Fibroblast of skin of abdomen (primary cell): ENCODE measurements at regions not wholly inside any gene's neighbourhood (a gene's known extent, or its start where the extent isn't known, plus 50 kb on each side); places are given as distances from the start of the nearest gene placed in this dataset.

Experiments
- DNase-seq: peaks from one replicate; pipeline ENCODE4 v3.0.0-alpha.2; 2013

DNA sequence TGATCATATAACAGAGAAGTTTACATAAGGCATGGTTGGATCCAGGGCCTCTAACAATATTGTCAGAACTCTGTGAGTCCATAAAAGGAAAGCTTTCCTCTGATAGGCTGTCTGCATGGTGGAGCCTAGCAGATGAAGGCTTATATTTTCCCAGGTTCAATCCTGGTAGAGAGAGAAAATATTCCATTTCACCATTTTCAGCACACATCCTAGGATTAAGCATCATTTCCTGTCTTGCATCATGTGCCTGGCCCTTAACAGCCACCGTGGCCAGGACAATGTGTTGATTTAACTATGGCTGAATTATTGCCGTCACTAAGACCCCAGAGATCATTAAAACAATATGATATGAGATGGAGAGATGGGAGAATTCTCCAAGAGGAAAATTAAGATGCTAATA, 90.9 kb upstream of the GRIA1 start:
- DNase-seq = peak; percentile 20

DNA sequence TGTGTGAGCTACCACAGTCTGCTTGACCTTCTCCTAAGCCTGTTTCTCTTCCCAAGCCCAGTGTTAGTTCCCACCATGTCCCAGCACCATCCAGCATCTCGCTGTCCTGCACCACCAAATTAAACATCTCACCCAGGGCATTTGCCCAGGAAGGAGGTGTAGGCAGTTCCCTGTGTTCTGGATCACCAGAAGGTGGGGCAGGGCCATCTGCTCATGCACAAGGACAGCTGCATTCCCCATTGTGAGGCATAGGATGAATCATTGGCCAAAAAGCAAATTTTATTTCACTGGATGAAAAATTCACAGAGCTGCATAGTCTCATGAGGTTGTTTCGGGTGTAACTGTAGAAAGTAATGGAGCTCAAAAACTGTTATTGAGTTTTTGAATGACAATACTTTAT, 89.5 kb upstream of the GRIA1 start:
- peak; percentile 61 for DNase-seq

DNA sequence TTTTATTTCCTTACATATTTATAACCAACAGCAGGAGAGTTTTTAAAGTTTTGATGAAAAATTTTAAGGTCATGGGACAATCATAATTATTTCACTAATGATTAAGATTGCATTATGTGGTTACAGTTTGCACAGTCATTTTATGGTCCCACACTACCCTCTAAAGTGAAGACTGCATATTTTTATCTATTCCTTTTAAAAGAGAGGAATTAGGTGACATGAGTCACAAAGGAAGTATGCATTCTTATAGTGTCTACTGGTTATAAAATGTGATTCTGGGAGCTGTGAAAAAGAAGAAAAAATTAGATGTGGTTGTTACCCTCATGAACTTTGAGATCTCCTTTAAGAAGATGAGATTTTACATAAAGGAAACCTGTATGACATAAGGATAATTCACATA, 87.9 kb upstream of the GRIA1 start:
- peak; percentile 86 for DNase-seq

- no peak for DNase-seq
These were observed 87.0 kb upstream of the GRIA1 start for GRCh38 chr5:153403470-153403869.

GRCh38 chr5:153404747-153405146, 85.7 kb upstream of the GRIA1 start:
- DNase-seq = no peak

DNA sequence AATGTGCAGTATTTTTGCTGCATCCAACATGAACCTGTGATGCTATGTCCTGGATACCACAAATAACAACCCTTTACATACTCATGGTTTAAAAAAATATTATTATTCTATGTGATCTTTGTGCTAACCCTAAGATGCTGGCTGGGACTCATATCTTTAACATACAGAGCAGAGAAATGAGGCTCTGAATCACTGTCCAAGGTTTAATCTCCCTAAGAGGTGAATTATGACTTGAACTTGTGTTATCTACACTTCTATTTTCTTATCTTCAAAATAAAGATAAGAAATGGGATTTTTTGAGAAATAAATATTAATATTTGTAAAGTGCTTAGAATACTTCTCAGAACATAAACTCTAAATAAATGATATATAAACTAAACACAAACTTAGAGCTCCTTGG, 68.8 kb upstream of the GRIA1 start:
- no peak for DNase-seq

- no peak for DNase-seq
These were observed 64.6 kb upstream of the GRIA1 start for GRCh38 chr5:153425914-153426313.

GRCh38 chr5:153429761-153430380, 60.6 kb upstream of the GRIA1 start:
- DNase-seq = no peak

GRCh38 chr5:153432583-153432982, 57.9 kb upstream of the GRIA1 start:
- DNase-seq = no peak

DNA sequence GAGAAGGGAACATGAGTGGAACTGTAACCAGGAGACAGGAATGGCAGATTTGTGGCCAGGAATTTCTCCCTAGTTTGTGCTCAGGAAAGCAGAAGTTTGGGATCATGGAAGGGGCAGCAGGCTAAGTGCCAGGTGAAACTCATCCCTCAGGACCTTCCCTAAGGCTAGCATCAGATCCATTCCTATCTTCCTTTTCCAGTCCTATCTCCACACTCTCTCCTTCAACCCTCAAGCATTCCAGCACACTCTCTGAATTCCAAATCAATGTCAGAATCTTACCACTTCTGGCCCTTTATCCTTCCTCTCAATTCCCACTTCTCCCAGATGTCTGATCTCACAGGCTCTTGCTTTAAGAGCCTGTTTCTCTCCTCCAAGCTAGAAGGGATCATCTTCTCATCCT, 53.2 kb upstream of the GRIA1 start:
- no peak for DNase-seq

- no peak for DNase-seq
These were observed 51.3 kb upstream of the GRIA1 start for GRCh38 chr5:153439130-153439529.
